ENCODE measurements at regions not wholly inside any gene's neighbourhood (a gene's known extent, or its start where the extent isn't known, plus 50 kb on each side); places are given as distances from the start of the nearest gene placed in this dataset.
A peak's percentile ranks its signal among the peaks of the same experiment; 100 is the strongest.

DNA sequence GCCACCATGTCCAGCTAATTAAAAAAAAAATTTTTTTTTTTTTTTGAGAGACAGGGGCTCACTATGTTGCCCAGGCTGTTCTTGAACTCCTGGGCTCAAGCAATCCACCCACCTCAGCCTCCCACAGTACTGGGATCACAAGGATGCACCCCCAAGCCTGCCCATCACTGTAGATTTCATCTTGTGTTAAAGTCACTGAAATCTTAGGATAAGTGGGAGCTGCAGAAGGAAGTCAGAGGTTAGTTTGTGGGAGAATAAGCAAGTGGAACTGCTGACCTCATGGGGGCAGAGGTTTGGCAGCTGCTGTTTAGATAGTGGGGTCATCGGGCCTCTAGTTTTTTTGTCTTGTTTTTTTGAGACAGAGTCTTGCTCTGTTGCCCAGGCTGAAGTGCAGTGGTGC, 59.7 kb upstream of the MAX start:
- ATAC-seq (no peak), DNase-seq (no peak)
- Histone ChIP-seq H3K36me3 (replicated peaks in 1 of 2; ENCODE audit: insufficient read depth in 1 of 2, low read depth in 2 of 2) (no peaks in the 10 kb centered on the region), H3K27me3 (no peaks in the 10 kb centered on the region), H3K4me3 (no peak overlapping the region), H3K9me3 (no peaks in the 10 kb centered on the region), H3K4me1 (no peaks in the 10 kb centered on the region), H3K27ac (no peak overlapping the region)
- intact Hi-C loops (cut with DNase I): loop anchor here (5.0 kb wide), 1 partner anchor 800 kb away; no protein-coding TSS in a partner anchor
- 36 to 45% methylated on average over 1 of the region's 1 CpG for WGBS, 2 donors
- TF ChIP-seq CTCF (IDR thresholded peaks at IDR 0.05): no peak
- no peak for TF ChIP-seq POLR2A (IDR thresholded peaks at IDR 0.05)

DNA sequence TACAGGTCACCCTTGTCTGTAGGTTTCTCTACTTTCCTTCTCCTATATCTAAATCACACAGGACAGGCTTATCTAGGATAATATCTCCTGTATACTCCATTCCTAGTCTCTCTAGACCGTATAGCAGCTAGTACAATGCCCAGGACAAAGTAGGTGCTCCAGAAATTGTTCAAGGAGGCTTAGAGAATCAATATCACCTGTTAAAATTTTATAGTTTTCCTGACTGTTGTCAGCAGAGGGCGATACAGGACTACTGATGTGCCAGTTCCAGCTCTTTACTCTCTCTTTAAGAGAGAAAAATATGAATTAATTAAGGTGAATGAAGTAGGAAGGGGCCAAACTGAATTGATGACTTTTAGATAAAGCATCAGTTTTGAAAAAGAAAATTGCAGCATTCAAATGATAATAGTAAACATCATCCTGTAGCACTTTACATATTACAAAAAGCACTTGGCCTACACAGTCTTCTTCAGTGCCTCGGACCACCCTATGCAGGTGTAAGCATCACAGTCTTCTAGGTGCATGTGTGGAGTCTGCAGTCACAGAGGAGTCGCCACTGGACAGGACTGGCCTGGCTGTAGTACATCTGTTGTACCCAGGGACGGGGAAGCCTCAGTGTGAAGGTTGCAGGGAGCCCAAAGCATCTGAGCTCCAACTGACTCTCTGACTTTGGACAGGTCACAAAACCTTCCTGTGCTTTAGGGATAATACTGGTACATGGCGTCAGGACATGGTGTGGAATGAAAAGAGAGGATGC, 61.9 kb upstream of the MAX start:
- no peaks in the 10 kb centered on the region for H3K36me3 ChIP-seq (replicated peaks in 1 of 2; ENCODE audit: insufficient read depth in 1 of 2, low read depth in 2 of 2)
- H3K4me1 ChIP-seq: no peaks in the 10 kb centered on the region
- H3K9me3 ChIP-seq: no peaks in the 10 kb centered on the region
- H3K4me3 ChIP-seq: no peak overlapping the region
- H3K27me3 ChIP-seq: no peaks in the 10 kb centered on the region
- ATAC-seq: peak; percentile 56
- H3K27ac ChIP-seq: no peak overlapping the region
- intact Hi-C loops (cut with DNase I): loop anchor here (5.0 kb wide), 1 partner anchor 798 kb away; no protein-coding TSS in a partner anchor
- WGBS, 2 donors: 37 to 43% methylated on average over 6 of the region's 6 CpGs
- DNase-seq: peak; percentile 21 to 49 (median 30)
- TF ChIP-seq CTCF (IDR thresholded peaks at IDR 0.05) (peak in 6 of 7 experiments; percentile 52 to 81 (median 65)), POLR2A (IDR thresholded peaks at IDR 0.05) (no peak)

GRCh38 chr14:65164825-65165135, 62.5 kb upstream of the MAX start:
- Histone ChIP-seq H3K9me3 (no peaks in the 10 kb centered on the region), H3K4me1 (no peaks in the 10 kb centered on the region), H3K27me3 (no peaks in the 10 kb centered on the region), H3K36me3 (replicated peaks in 1 of 2; ENCODE audit: insufficient read depth in 1 of 2, low read depth in 2 of 2) (no peaks in the 10 kb centered on the region), H3K27ac (no peak overlapping the region), H3K4me3 (no peak overlapping the region)
- ATAC-seq: no peak
- no peak for DNase-seq
- WGBS, 2 donors: 75 to 90% methylated on average over 3 of the region's 3 CpGs
- TF ChIP-seq POLR2A (IDR thresholded peaks at IDR 0.05) (no peak), CTCF (IDR thresholded peaks at IDR 0.05) (no peak)
- intact Hi-C loops (cut with DNase I): loop anchor here (5.0 kb wide), 2 partner anchors 663 to 798 kb away; no protein-coding TSS in a partner anchor

GRCh38 chr14:65167072-65167645, 64.8 kb upstream of the MAX start:
- TF ChIP-seq POLR2A (IDR thresholded peaks at IDR 0.05) (no peak), CTCF (IDR thresholded peaks at IDR 0.05) (no peak)
- Histone ChIP-seq H3K4me3 (no peak overlapping the region), H3K27ac (no peak overlapping the region), H3K4me1 (peaks cover 10% of the 10 kb centered on the region), H3K27me3 (peaks cover 0 to 8% of the 10 kb centered on the region in 2 donors), H3K36me3 (replicated peaks in 1 of 2; ENCODE audit: insufficient read depth in 1 of 2, low read depth in 2 of 2) (no peaks in the 10 kb centered on the region), H3K9me3 (no peaks in the 10 kb centered on the region)
- DNase-seq (no peak), ATAC-seq (no peak)
- intact Hi-C loops (cut with DNase I): loop anchor here (5.0 kb wide), 1 partner anchor 660 kb away; no protein-coding TSS in a partner anchor
- WGBS, 2 donors: 68 to 96% methylated on average over 3 of the region's 3 CpGs

All from body of pancreas (tissue), 4 donors.